Trophoblast cell (in vitro differentiated cells and primary cell): ENCODE measurements at regions not wholly inside any gene's neighbourhood (a gene's known extent, or its start where the extent isn't known, plus 50 kb on each side); places are given as distances from the start of the nearest gene placed in this dataset.
A peak's percentile ranks its signal among the peaks of the same experiment; 100 is the strongest.

Source experiments
- DNase-seq, 2 donors: peaks; one replicate each; pipeline ENCODE4 v3.0.0-alpha.2; 2016
- H2AFZ ChIP-seq: 2 replicates; pipeline ENCODE4 v1.6.1; 2013; ENCODE audit warnings: low read length, moderate library complexity, mild to moderate bottlenecking; ENCODE audit not compliant: insufficient read depth, poor library complexity
- H2AK5ac ChIP-seq: 2 replicates; pipeline ENCODE4 v1.6.1; 2013; ENCODE audit warnings: mild to moderate bottlenecking, low read length
- H2BK120ac ChIP-seq: 2 replicates; pipeline ENCODE4 v1.6.1; 2013; ENCODE audit warnings: low read length, mild to moderate bottlenecking, moderate library complexity; ENCODE audit not compliant: insufficient read depth, poor library complexity
- H2BK12ac ChIP-seq: 2 replicates; pipeline ENCODE4 v1.6.1; 2013; ENCODE audit warnings: mild to moderate bottlenecking, low read length, moderate library complexity
- H2BK5ac ChIP-seq: 2 replicates; pipeline ENCODE4 v1.6.1; 2013; ENCODE audit warnings: low read length, low read depth, moderate library complexity, mild to moderate bottlenecking; ENCODE audit not compliant: poor library complexity
- H3K14ac ChIP-seq: 2 replicates; pipeline ENCODE4 v1.6.1; 2013; ENCODE audit warnings: mild to moderate bottlenecking, low read length
- H3K18ac ChIP-seq: 2 replicates; pipeline ENCODE4 v1.6.1; 2013; ENCODE audit warnings: mild to moderate bottlenecking, low read length
- H3K23ac ChIP-seq: 2 replicates; pipeline ENCODE4 v1.6.1; 2013; ENCODE audit warnings: low read length
- H3K27ac ChIP-seq: 2 replicates; pipeline ENCODE4 v1.5.1; 2013; ENCODE audit warnings: low read depth, mild to moderate bottlenecking, inconsistent platforms, low read length, moderate library complexity
- H3K27me3 ChIP-seq: 2 replicates; pipeline ENCODE4 v1.6.1; 2013; ENCODE audit warnings: inconsistent platforms, mild to moderate bottlenecking, low read length, moderate library complexity; ENCODE audit not compliant: insufficient read depth
- H3K36me3 ChIP-seq, 2 experiments: 1 replicate in 1 of 2; 2 replicates in 1 of 2; pipeline ENCODE4 v1.6.1; 2013; ENCODE audit warnings: low read length in 2 of 2, mild to moderate bottlenecking in 2 of 2, moderate library complexity in 1 of 2; ENCODE audit not compliant: insufficient read depth in 2 of 2, control insufficient read depth in 1 of 2
- H3K4ac ChIP-seq: 2 replicates; pipeline ENCODE4 v1.6.1; 2013; ENCODE audit warnings: low read depth, mild to moderate bottlenecking, low read length, moderate library complexity
- H3K4me1 ChIP-seq, 2 experiments: 1 replicate in 1 of 2; 2 replicates in 1 of 2; pipeline ENCODE4 v1.6.1; 2013; ENCODE audit warnings: low read length in 2 of 2, mild to moderate bottlenecking in 2 of 2, moderate library complexity in 1 of 2; ENCODE audit not compliant: insufficient read depth in 2 of 2, control insufficient read depth in 1 of 2
- H3K4me2 ChIP-seq: 2 replicates; pipeline ENCODE4 v1.6.1; 2013; ENCODE audit warnings: inconsistent platforms, mild to moderate bottlenecking, low read length, moderate library complexity
- H3K4me3 ChIP-seq: 2 replicates; pipeline ENCODE4 v1.5.1; 2013; ENCODE audit warnings: mild to moderate bottlenecking, low read depth, low read length, inconsistent platforms
- H3K79me1 ChIP-seq: one replicate; pipeline ENCODE4 v1.6.1; 2013; ENCODE audit warnings: low read length
- H3K79me2 ChIP-seq: 2 replicates; pipeline ENCODE4 v1.6.1; 2013; ENCODE audit warnings: low read length, mild to moderate bottlenecking; ENCODE audit not compliant: control insufficient read depth, insufficient read depth, poor library complexity
- H3K9ac ChIP-seq: 2 replicates; pipeline ENCODE4 v1.6.1; 2013; ENCODE audit warnings: mild to moderate bottlenecking, low read length
- H3K9me3 ChIP-seq: 2 replicates; pipeline ENCODE4 v1.6.1; 2013; ENCODE audit warnings: low read depth, mild to moderate bottlenecking, control low read depth, inconsistent platforms, low read length; ENCODE audit not compliant: insufficient read depth
- H4K12ac ChIP-seq: 2 replicates; pipeline ENCODE4 v1.6.1; 2013; ENCODE audit warnings: low read depth, mild to moderate bottlenecking, low read length, moderate library complexity
- H4K8ac ChIP-seq: 2 replicates; pipeline ENCODE4 v1.6.1; 2013; ENCODE audit warnings: low read depth, mild to moderate bottlenecking, low read length, moderate library complexity
- H4K91ac ChIP-seq: one replicate; pipeline ENCODE4 v1.6.1; 2013; ENCODE audit warnings: low read depth, mild to moderate bottlenecking, low read length, moderate library complexity
- WGBS: extraction: QIAGEN DNeasy Blood & Tissue Kit; methylation state at CpG from one replicate; pipeline ENCODE4 v1.1.7; 2013; ENCODE audit warnings: missing lambda C conversion rate; ENCODE audit not compliant: insufficient read length, insufficient coverage; ENCODE audit errors: extremely low coverage; 5-methylcytosine and 5-hydroxymethylcytosine counted together

DNA sequence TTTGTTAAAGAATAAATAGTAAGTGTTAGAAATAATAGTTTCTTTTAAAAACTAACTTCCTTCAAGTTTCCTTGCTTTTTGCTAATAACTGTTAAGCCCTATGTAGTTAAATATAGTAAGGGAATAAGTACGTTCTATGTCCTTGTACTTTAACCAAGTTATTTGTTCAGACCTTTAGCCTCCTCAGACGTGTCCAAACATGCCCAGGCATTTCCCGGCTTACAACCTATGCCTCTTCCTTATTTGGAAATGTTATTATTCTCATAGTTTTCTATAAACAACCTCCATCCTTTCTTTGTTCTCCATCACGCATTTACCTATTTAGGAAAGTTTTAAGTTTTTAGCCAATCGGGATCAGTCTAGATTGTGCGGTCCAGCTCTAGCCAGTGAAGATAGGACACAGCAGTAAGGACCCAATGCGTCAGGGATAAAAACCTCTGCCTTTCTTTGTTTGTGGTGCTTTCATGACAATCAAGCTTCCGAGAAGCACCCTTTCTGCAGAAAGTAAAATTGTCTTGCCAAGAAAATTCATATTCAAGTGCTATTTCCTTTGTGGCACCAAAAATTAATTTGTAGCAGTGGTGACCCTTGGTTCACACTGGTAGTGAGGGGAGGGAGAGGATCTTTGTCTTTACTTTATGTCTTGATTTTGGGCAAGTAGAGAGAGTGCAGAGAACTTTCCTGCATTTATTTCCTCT is 851.3 kb upstream of the POM121L12 start:
- no peaks in the 10 kb centered on the region for H3K36me3 ChIP-seq
- H4K8ac ChIP-seq = no peak overlapping the region
- no peak overlapping the region for H3K4me3 ChIP-seq
- no peak for DNase-seq
- no CpG with 5 or more reads among the region's 8 CpGs for WGBS
- no peak overlapping the region for H4K91ac ChIP-seq
- H3K4ac ChIP-seq = no peak overlapping the region
- no peaks in the 10 kb centered on the region for H3K9me3 ChIP-seq
- no peak overlapping the region for H3K27ac ChIP-seq
- H3K4me2 ChIP-seq = no peak overlapping the region
- H3K18ac ChIP-seq = no peak overlapping the region
- H2BK120ac ChIP-seq = peak overlapping the region; percentile 60
- no peak overlapping the region for H2BK12ac ChIP-seq
- no peak overlapping the region for H2AK5ac ChIP-seq
- no peak overlapping the region for H2AFZ ChIP-seq
- no peaks in the 10 kb centered on the region for H3K27me3 ChIP-seq
- H2BK5ac ChIP-seq = no peak overlapping the region
- no peaks in the 10 kb centered on the region for H3K79me2 ChIP-seq
- no peak overlapping the region for H3K9ac ChIP-seq
- no peak overlapping the region for H3K14ac ChIP-seq
- no peaks in the 10 kb centered on the region for H3K4me1 ChIP-seq
- H4K12ac ChIP-seq = no peak overlapping the region
- no peak overlapping the region for H3K23ac ChIP-seq
- no peaks in the 10 kb centered on the region for H3K79me1 ChIP-seq

DNA sequence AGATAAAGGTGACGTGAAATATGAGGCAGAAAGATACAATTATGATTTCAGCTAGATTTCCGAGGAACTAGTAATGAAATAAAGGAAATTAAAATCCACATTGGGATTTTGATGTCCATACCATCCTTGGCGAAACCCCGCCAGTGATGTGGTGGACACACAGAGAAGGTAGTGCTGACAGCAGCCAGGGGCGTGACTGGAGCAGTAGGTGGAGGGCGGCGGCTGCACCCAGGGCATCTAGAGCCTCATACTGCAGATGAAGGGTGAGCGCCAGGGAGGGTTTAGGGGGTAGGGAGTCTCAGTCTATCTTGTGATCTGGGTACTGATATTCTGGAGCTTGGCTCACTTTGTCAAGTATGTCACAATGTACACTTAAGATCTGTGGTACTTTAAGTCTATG is 855.5 kb upstream of the POM121L12 start:
- Histone ChIP-seq H3K23ac (no peak overlapping the region), H4K91ac (no peak overlapping the region), H3K27ac (no peak overlapping the region), H3K4me1 (no peaks in the 10 kb centered on the region), H4K12ac (no peak overlapping the region), H2AFZ (no peak overlapping the region), H3K79me2 (no peaks in the 10 kb centered on the region), H3K4me2 (no peak overlapping the region), H3K9me3 (no peaks in the 10 kb centered on the region), H2BK120ac (no peak overlapping the region), H2BK12ac (no peak overlapping the region), H3K36me3 (no peaks in the 10 kb centered on the region), H3K79me1 (no peaks in the 10 kb centered on the region), H3K14ac (no peak overlapping the region), H3K4ac (no peak overlapping the region), H3K18ac (no peak overlapping the region), H4K8ac (no peak overlapping the region), H3K27me3 (no peaks in the 10 kb centered on the region), H3K9ac (no peak overlapping the region), H2AK5ac (no peak overlapping the region), H3K4me3 (no peak overlapping the region), H2BK5ac (no peak overlapping the region)
- no peak for DNase-seq
- WGBS = no CpG with 5 or more reads among the region's 8 CpGs

DNA sequence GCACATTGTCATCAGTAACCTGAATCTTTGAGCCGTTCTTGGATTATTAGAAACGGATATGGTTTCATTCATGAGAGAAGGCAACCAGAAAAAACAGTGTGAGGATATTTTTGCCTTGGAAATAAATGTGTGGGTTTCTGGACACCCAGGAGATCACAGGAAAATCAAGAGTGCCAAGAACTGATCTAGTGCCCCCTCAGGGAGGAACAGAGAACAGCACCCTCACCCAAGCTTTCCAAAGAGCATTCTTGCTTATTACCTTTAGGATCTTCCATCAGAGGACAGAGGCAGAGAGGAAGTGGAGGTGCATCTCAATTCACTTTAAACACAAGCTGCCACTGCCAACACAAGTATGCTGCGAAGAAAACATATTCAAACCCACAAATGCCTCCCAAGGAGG is 851.5 kb upstream of the COBL start:
- no peak overlapping the region for H3K4ac ChIP-seq
- no peak overlapping the region for H2BK12ac ChIP-seq
- no peaks in the 10 kb centered on the region for H3K36me3 ChIP-seq
- no peak overlapping the region for H4K12ac ChIP-seq
- no peak overlapping the region for H3K23ac ChIP-seq
- H4K8ac ChIP-seq = no peak overlapping the region
- no peaks in the 10 kb centered on the region for H3K9me3 ChIP-seq
- DNase-seq = peak in 1 of 2 donors; percentile 8
- H3K79me2 ChIP-seq = no peaks in the 10 kb centered on the region
- H3K18ac ChIP-seq = no peak overlapping the region
- no peaks in the 10 kb centered on the region for H3K4me1 ChIP-seq
- no peak overlapping the region for H2AK5ac ChIP-seq
- H2BK5ac ChIP-seq = no peak overlapping the region
- H4K91ac ChIP-seq = no peak overlapping the region
- no peak overlapping the region for H3K27ac ChIP-seq
- H3K9ac ChIP-seq = no peak overlapping the region
- H3K14ac ChIP-seq = no peak overlapping the region
- no peak overlapping the region for H3K4me2 ChIP-seq
- no CpG with 5 or more reads among the region's 3 CpGs for WGBS
- H2AFZ ChIP-seq = no peak overlapping the region
- no peak overlapping the region for H2BK120ac ChIP-seq
- no peaks in the 10 kb centered on the region for H3K27me3 ChIP-seq
- H3K79me1 ChIP-seq = no peaks in the 10 kb centered on the region
- no peak overlapping the region for H3K4me3 ChIP-seq

DNA sequence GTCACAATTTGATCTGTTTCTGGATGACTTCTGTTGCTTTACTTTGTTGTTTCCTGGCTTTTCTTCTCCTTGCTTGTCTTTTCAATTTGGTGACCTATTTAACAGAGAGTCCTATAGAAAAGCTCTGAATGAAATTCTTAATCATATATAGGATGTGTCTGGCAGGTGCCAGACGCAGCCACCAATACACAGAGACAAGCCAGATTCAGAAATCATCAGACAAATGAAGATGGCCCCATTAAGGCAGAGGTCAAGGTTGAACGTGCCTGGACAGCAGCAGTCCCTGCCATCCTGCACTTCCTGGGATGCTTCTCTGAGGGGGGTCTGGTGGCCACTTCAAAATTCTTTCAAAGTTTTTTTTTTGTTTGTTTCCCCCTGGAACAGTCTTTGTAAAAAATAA is 846.7 kb upstream of the COBL start:
- no peaks in the 10 kb centered on the region for H3K27me3 ChIP-seq
- no peaks in the 10 kb centered on the region for H3K79me1 ChIP-seq
- no peaks in the 10 kb centered on the region for H3K36me3 ChIP-seq
- no peaks in the 10 kb centered on the region for H3K79me2 ChIP-seq
- no peak overlapping the region for H4K91ac ChIP-seq
- H3K9me3 ChIP-seq = no peaks in the 10 kb centered on the region
- no peak overlapping the region for H2BK120ac ChIP-seq
- H3K4me2 ChIP-seq = no peak overlapping the region
- H3K4ac ChIP-seq = no peak overlapping the region
- no peak for DNase-seq
- no peak overlapping the region for H3K9ac ChIP-seq
- no peak overlapping the region for H3K4me3 ChIP-seq
- no peak overlapping the region for H2BK12ac ChIP-seq
- H2AFZ ChIP-seq = no peak overlapping the region
- H4K12ac ChIP-seq = no peak overlapping the region
- H4K8ac ChIP-seq = no peak overlapping the region
- no CpG with 5 or more reads among the region's 2 CpGs for WGBS
- no peak overlapping the region for H3K23ac ChIP-seq
- no peak overlapping the region for H2AK5ac ChIP-seq
- no peak overlapping the region for H2BK5ac ChIP-seq
- no peaks in the 10 kb centered on the region for H3K4me1 ChIP-seq
- H3K14ac ChIP-seq = no peak overlapping the region
- H3K27ac ChIP-seq = no peak overlapping the region
- H3K18ac ChIP-seq = no peak overlapping the region
